Right lung (tissue), 2 donors: ENCODE measurements at regions not wholly inside any gene's neighbourhood (a gene's known extent, or its start where the extent isn't known, plus 50 kb on each side); places are given as distances from the start of the nearest gene placed in this dataset.

Experiments used
- DNase-seq, 2 donors: peaks; one replicate each; pipeline ENCODE4 v3.0.0-alpha.2; 2013

DNA sequence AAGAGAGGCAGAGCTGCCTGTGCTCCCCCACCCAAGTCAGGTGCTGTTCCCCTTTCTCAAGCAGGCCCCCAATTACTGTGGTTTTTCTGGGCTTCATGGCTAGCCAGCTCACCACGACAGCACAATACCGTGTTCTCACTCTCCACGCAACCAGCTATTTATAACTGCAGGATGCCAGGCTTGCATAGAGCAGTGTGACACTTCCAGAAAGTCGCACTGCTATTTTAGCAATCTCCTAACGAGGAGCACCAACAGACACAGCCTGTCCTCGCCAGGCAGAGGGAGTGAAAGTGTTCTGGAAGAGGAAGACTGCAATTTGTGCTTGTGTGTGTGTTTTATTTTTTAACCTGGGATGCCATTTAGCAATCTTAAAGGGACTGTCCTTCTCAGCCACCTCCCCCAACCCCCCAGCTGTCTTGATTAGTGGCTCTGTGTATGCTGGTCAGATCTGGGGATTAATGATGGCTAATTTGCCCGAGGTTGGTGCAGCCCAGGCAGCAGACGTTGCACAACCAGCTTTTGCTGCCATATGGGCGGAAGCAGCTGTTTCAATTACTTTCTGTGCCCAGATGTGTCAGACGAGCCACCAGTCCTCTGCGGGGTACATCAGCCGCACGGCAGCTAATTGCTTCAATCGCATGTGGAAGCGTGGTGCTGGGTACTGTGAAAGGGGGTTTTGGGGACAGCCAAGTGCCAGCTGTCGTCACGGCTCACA, 268.0 kb upstream of the ARRDC4 start:
- no peak for DNase-seq

DNA sequence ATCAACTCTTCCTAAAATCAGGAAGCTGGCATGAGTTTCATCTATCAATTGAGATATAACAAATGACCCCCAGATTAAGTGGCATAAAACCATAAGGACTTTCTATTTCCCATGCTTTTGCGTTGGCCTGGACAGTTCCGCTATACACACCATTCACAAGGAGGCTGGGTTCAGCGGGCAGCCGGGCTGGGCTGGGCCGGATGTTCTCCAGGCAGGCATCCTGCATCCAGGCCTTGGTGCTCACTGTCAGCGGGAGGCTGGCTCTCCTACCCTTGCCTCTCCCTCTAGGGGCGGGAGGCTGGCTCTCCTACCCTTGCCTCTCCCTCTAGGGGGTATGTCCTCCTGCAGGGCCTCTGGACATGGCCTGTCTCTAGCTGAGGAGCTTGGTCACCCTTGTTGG, 266.0 kb upstream of the ARRDC4 start:
- no peak for DNase-seq

DNA sequence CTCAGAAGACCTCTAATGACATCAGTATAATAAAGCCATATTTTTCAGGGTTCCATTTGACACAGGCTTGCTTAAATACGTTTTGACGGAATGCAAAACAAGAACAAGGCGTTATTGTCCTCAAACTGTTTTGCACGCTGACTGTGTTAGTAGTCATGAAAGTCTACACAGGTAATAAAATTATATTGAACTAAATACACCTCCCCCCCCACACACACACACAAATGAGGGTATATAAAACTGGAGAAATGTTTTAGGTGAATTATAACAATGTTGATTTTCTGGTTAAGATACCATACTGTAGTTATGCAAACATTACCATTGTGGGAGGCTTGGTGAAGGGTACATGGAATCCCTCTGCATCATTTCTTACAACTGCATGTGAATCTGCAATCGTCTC, 257.1 kb upstream of the ARRDC4 start:
- DNase-seq = no peak

- no peak for DNase-seq
Observed at GRCh38 chr15:97706059-97706458, 254.4 kb upstream of the ARRDC4 start.

GRCh38 chr15:97708252-97708651, 252.3 kb upstream of the ARRDC4 start:
- DNase-seq = no peak

DNA sequence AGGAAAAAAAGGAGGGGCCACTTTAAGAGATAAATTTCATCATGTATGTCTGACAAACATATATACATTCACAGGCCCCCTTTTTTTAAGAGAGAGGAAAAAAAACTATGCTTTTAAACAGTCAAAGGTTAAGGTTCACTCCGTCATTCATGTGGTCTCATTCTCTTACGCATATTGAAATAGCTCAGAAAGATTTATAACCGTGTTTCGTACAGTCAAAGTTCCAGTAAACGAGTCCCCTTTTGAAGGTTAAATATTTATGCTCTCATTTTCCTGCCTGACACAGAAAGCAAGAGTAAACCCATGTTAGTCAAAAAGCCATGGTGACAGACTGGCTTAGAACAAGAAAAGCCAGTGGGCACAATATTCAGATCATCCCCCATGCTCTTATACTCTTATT, 248.0 kb upstream of the ARRDC4 start:
- no peak for DNase-seq

DNA sequence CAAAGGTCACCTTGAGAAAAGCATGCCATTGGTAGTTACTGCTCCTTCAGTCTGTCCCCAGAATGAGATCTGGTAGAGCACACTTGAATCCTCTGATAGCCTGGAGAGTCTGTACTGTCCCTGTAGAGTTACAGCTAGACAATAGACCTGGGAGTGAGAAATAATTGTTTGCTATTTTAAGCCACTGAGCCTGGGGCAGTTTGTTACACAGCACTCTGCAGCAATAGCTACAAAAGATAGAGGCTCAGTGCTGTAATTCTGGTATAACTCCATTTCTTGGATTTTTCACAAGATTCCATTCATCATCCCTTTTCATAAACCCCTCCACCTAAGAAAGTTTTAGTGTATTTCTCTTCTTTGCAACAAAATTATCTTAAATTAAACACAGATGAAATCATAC, 242.7 kb upstream of the ARRDC4 start:
- DNase-seq = no peak

GRCh38 chr15:97718509-97718908, 242.0 kb upstream of the ARRDC4 start:
- no peak for DNase-seq

- no peak for DNase-seq
Observed at GRCh38 chr15:97728791-97729190, 231.7 kb upstream of the ARRDC4 start.

DNA sequence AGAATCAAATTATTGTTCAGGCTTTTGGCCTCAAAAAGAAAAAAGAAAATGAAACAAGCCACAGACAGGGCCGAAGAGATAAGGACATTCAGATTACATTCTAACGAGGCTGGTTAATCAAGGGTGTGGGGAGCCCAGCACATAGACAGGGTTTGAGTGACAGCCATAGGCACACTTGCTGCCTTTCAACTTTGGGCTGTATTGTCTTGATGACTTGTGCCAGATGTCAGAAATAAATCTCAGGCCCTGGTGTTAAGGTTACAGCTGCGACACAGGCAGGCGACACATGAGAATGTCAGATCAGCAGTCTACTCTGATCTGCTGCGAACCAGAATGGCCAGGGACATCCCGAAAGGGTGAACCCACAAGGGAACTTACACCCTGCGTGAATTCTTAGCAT, 231.2 kb upstream of the ARRDC4 start:
- no peak for DNase-seq

DNA sequence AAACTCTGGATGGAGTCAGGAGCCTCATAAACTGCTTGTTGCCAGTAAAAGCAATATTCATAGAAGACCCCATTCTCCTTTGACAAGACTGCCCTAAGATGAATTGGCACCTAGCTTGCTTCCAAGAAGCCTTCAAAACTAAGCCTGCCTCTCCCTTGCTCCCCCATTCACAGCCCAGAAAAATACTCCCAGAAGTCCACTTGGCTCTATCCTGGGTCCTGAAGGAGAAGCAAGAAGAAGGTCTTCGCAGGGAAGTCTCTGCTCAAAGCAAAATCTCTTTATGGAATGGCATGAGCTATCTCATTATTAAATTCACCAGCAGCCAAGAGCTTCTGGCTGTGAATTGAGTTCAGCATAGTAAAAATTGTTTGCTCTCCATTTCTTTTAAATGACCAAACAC, 230.2 kb upstream of the ARRDC4 start:
- DNase-seq = no peak

- no peak for DNase-seq
Observed at GRCh38 chr15:97731859-97732258, 228.6 kb upstream of the ARRDC4 start.

DNA sequence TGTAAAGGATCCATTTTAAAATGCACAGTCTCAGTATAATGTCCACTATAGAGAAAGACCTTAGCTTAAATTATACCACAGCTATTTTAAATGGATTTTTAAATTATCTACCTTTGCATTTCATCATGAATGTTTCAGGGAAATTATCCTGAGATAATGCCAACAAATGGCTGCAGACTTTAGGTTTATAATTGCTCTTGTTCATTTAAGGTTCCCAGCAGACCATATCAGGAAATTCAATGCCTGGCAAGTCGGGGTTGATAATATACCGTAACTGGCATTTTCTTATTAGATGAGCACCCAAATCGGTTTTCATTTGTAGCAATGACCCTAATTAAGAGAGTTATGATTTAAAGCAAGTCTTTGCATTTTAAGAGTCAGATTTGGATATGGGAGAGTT, 227.1 kb upstream of the ARRDC4 start:
- no peak for DNase-seq

DNA sequence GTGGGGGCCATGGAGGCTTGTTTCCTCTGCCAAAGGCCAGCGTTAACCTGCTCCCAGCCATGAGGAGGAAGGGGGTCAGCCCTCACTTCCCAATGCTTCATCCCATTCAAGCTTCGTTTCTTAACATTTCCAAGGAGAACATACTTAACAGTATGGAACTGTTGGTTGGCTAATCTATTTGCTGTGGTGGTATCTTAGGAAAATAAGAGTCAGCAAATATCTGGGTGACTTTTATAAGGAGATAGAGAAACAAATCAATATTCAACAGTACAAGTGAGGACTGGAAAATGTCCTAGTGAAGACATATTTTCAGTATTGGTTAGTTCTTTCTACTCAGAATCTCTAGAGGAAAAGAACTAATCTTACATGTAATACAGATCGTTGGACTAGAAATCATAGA, 223.8 kb upstream of the ARRDC4 start:
- DNase-seq = no peak

DNA sequence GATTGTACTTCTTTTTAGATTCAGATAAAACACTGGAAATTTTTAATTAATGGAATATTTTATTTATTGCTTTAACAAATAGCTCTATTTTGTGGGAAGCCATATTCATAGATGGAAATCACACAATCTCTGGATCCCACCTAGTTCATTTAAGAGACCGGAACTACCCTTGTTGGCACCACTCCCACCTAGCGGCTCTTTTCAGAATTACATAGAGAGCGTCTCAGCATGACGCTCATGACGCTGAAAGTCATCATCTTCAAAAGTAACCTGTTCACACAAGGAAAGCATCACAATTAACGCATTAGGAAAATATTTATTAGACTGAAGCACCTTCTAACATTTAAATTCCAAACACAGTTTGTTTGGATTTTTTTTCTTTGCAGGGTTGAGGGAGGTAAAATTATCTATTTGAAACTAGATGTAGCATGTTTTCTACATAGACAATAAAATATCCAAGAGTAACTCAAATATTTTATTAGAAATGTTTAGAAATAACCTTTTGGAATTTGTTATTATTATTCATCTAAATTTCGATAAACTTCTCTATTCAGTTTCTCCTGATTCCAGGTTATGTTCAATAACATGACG, 214.9 kb upstream of the ARRDC4 start:
- no peak for DNase-seq

GRCh38 chr15:97747342-97747741, 213.2 kb upstream of the ARRDC4 start:
- no peak for DNase-seq

GRCh38 chr15:97748576-97748975, 211.9 kb upstream of the ARRDC4 start:
- DNase-seq = no peak

- DNase-seq = no peak
Observed at GRCh38 chr15:97750060-97750459, 210.4 kb upstream of the ARRDC4 start.

GRCh38 chr15:97755726-97756125, 204.8 kb upstream of the ARRDC4 start:
- no peak for DNase-seq

DNA sequence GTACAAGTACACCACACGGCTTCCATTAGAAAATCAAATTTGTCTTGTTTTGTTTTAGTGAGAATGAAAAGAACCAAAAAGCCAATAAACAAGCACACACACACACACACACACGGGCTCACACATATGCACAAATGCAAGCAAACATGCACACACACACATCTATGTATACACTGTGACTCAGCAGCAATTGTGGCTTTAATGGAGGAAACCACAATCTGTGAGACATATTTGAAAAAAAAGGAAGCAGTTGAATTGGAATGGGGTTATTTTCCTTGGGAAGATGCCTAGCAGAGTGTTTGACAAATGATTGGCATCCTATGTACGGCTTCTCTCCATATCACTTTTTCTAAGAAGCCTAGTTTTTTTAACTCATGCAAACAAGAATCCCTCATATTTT, 201.1 kb upstream of the ARRDC4 start:
- no peak for DNase-seq

DNA sequence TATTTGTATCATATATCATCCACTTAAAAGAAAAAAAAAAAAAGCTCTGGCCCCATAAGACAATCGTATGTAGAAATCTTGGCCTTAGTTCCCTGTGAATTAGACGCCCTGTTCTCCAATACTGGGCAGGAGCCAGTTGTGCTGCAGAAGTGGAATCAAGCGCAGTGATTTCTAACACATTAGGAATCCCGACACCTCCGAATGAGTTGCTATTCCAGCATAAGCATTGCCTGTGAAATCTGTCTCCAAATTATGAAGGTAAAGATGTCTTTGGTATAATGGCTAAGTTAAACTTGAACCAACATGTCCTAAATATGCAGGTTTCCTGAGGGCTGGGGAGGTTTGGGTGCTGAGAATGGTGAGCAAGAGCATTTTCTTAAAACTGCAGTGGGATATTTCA, 199.4 kb upstream of the ARRDC4 start:
- peak in 1 of 2 donors; percentile 7 for DNase-seq

- DNase-seq = no peak
Observed at GRCh38 chr15:97783240-97783639, 177.3 kb upstream of the ARRDC4 start.

DNA sequence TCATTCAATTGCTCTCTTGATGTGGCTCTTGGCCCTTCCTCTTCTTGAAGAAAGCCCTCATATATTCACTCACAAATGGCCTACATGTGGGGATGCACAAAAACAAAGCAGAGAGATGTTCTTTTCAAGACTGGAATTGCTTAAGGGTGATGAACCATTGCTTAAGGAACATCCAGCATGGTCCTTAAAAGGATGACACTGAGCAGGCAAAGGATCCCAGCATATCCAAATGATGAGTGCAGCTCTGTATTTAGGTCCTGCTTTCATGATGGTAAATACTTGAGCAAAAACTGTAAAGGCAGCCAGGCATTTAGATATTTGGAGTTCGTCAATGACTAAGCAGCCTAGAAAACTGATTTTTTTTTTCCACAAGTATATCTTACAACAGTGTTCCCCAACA, 173.8 kb upstream of the ARRDC4 start:
- DNase-seq = no peak

- DNase-seq = no peak
Observed at GRCh38 chr15:97790180-97790579, 170.3 kb upstream of the ARRDC4 start.
